ENCODE measurements at regions not wholly inside any gene's neighbourhood (a gene's known extent, or its start where the extent isn't known, plus 50 kb on each side); places are given as distances from the start of the nearest gene placed in this dataset.

GRCh38 chrX:88603237-88603636 is 143.8 kb upstream of the CPXCR1 start:
- CTCF ChIA-PET: no interaction called here
- DNase-seq (no peak), ATAC-seq (no peak)
- POLR2A ChIA-PET: no interaction called here
- H3K4me1 Mint-ChIP-seq (ENCODE audit: low read depth): no peaks in the 10 kb centered on the region
- peaks cover 4% of the 10 kb centered on the region for H3K9me3 Mint-ChIP-seq
- no peak overlapping the region for H3K27ac Mint-ChIP-seq
- no peaks in the 10 kb centered on the region for H3K27me3 Mint-ChIP-seq
- intact Hi-C loops (cut with micrococcal nuclease): no loop called here
- TF ChIP-seq CTCF (IDR thresholded peaks at IDR 0.05): no peak
- no peaks in the 10 kb centered on the region for H3K36me3 Mint-ChIP-seq (ENCODE audit: low read depth)
- no peak overlapping the region for H3K4me3 Mint-ChIP-seq

GRCh38 chrX:88604433-88605221 is 142.4 kb upstream of the CPXCR1 start:
- no peaks in the 10 kb centered on the region for H3K27me3 Mint-ChIP-seq
- no peak overlapping the region for H3K27ac Mint-ChIP-seq
- ChIA-PET CTCF (no interaction called here), POLR2A (no interaction called here)
- DNase-seq (no peak), ATAC-seq (no peak)
- H3K4me3 Mint-ChIP-seq: no peak overlapping the region
- no peak for TF ChIP-seq CTCF (IDR thresholded peaks at IDR 0.05)
- no peaks in the 10 kb centered on the region for H3K4me1 Mint-ChIP-seq (ENCODE audit: low read depth)
- H3K36me3 Mint-ChIP-seq (ENCODE audit: low read depth): no peaks in the 10 kb centered on the region
- intact Hi-C loops (cut with micrococcal nuclease): no loop called here
- H3K9me3 Mint-ChIP-seq: peaks cover 4% of the 10 kb centered on the region

- Mint-ChIP-seq H3K9me3 (peaks cover 2% of the 10 kb centered on the region), H3K27me3 (no peaks in the 10 kb centered on the region), H3K27ac (no peak overlapping the region), H3K4me3 (no peak overlapping the region), H3K36me3 (ENCODE audit: low read depth) (no peaks in the 10 kb centered on the region), H3K4me1 (ENCODE audit: low read depth) (no peaks in the 10 kb centered on the region)
- POLR2A ChIA-PET: no interaction called here
- CTCF ChIA-PET: no interaction called here
- DNase-seq (no peak), ATAC-seq (no peak)
- no peak for TF ChIP-seq CTCF (IDR thresholded peaks at IDR 0.05)
- intact Hi-C loops (cut with micrococcal nuclease): no loop called here
Observed at GRCh38 chrX:88605222-88605583, 141.8 kb upstream of the CPXCR1 start.

GRCh38 chrX:88612870-88613329 is 134.1 kb upstream of the CPXCR1 start:
- intact Hi-C loops (cut with micrococcal nuclease): no loop called here
- POLR2A ChIA-PET: no interaction called here
- Mint-ChIP-seq H3K27me3 (no peaks in the 10 kb centered on the region), H3K4me1 (ENCODE audit: low read depth) (no peaks in the 10 kb centered on the region), H3K4me3 (no peak overlapping the region), H3K9me3 (no peaks in the 10 kb centered on the region), H3K36me3 (ENCODE audit: low read depth) (no peaks in the 10 kb centered on the region), H3K27ac (no peak overlapping the region)
- no peak for TF ChIP-seq CTCF (IDR thresholded peaks at IDR 0.05)
- ATAC-seq (no peak), DNase-seq (no peak)
- CTCF ChIA-PET: no interaction called here

GRCh38 chrX:88613338-88613737 is 133.7 kb upstream of the CPXCR1 start:
- Mint-ChIP-seq H3K9me3 (no peaks in the 10 kb centered on the region), H3K4me3 (no peak overlapping the region), H3K27ac (no peak overlapping the region), H3K36me3 (ENCODE audit: low read depth) (no peaks in the 10 kb centered on the region), H3K4me1 (ENCODE audit: low read depth) (no peaks in the 10 kb centered on the region), H3K27me3 (no peaks in the 10 kb centered on the region)
- ChIA-PET POLR2A (no interaction called here), CTCF (no interaction called here)
- ATAC-seq (no peak), DNase-seq (no peak)
- intact Hi-C loops (cut with micrococcal nuclease): no loop called here
- TF ChIP-seq CTCF (IDR thresholded peaks at IDR 0.05): no peak

Measured in activated CD8-positive, alpha-beta T cell treated with anti-CD3 and anti-CD28 coated beads for 36 hours (primary cell).